ENCODE measurements at regions not wholly inside any gene's neighbourhood (a gene's known extent, or its start where the extent isn't known, plus 50 kb on each side); places are given as distances from the start of the nearest gene placed in this dataset.

DNA sequence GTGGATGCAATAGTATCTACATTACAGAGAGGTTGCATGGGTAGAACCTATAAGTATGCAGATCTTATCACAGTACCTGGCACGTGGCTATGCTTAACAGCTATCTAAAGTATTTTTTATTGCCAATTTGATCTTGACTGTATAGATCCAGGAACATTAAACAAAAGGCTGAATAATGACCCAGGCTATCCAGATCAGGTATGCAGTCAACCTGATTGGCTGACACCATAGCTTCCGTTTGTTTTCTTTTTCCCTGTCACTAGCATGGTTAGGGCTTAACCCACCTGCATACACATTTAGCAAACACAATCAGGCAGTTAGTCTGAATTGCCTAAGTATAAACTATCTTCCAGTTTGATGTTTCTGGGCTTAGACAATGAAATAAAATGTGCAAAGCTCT is 264.9 kb upstream of the PLXNA2 start:
- Histone ChIP-seq H3K27ac (no peak overlapping the region), H3K4me3 (no peak overlapping the region)
- TF ChIP-seq, protein P1, sequence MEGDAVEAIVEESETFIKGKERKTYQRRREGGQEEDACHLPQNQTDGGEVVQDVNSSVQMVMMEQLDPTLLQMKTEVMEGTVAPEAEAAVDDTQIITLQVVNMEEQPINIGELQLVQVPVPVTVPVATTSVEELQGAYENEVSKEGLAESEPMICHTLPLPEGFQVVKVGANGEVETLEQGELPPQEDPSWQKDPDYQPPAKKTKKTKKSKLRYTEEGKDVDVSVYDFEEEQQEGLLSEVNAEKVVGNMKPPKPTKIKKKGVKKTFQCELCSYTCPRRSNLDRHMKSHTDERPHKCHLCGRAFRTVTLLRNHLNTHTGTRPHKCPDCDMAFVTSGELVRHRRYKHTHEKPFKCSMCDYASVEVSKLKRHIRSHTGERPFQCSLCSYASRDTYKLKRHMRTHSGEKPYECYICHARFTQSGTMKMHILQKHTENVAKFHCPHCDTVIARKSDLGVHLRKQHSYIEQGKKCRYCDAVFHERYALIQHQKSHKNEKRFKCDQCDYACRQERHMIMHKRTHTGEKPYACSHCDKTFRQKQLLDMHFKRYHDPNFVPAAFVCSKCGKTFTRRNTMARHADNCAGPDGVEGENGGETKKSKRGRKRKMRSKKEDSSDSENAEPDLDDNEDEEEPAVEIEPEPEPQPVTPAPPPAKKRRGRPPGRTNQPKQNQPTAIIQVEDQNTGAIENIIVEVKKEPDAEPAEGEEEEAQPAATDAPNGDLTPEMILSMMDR (IDR thresholded peaks at IDR 0.05): no peak
- no peak for DNase-seq (ENCODE audit: low spot score)

DNA sequence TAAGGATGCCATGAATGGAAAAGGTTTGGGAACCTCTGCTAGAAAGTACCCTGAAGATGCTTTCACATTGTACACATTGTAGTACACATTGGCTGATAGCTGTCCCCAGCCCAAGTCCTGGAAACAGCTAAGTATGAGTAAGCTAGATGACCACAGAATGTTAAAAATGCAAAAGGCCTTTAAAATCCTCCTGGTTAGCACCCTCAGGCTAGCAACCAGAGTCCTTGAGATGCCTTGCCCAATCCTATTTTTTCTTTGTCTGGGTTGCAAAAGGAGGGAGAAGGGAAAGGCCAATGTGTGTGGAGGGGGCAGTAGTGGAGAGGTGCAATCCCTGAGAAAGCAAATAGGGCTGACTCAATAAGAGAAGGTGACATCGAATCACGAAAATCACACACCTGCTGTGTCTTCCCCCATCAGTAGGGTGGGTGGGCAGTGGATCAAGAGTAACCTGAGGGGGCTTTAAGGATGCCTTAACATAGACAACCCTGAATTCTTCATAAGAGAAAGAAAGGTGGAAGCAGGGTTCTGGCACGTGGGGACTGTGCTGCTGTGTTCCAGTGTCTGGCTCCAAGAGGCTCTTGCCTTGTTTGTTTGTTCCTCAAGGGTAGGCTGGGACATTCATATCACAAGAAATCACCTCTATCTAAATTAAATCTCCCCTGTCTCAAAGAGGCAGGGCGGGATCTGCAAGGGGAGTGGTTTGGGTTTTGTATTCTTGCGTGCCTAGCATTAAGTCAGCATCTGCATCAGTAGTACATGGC is 266.2 kb upstream of the PLXNA2 start:
- TF ChIP-seq, protein P1 (IDR thresholded peaks at IDR 0.05): no peak
- no peak overlapping the region for H3K4me3 ChIP-seq
- no peak overlapping the region for H3K27ac ChIP-seq
- no peak for DNase-seq (ENCODE audit: low spot score)

DNA sequence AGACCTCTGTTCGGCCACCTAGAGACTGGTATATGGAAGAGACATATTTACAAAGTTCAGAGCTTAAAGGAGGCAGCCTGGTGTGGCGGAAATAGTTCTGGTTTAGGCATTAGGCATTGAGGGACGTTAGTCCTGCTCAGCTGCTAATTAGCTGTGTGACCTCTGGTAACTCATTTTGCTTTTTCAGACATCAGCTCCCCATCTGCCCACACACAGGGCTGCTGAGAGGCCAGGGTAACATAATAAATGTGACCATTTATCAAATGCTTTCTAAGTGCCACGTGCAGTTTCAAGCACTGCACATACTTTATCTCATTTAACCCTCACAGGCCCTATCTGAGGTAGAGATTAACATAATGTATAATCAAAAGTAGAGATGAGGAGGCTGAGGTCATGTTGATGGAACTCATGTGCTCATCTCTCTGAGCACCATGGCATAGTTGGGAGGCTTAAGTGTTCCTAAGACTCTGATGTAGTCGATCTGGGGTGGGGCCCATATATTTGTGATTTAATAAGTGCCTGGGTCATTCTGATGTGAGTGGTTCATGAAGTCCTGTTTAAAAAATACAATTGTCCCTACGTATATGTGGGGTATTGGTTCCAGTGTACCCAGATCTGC is 267.2 kb upstream of the PLXNA2 start:
- TF ChIP-seq, protein P1 (IDR thresholded peaks at IDR 0.05): no peak
- DNase-seq (ENCODE audit: low spot score): no peak
- H3K4me3 ChIP-seq: no peak overlapping the region
- no peak overlapping the region for H3K27ac ChIP-seq

DNA sequence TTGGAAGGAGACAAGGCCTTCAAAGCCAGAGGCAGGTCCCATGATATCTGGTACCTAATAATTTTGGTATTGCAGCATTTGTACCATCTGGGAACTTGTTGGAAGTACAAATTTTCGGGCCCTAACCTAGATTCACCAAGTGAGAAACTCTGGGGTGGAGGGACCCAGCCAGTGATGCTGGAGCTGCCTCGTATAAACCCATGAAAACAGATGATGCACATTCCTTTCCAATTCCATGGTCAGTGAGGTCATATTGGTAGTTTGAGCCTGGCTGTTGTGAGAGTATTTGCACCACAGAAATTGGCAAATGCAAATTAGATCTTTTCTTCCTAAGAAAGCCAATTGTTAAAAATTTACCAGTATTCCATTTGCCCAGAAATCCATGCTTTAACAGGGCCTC is 269.6 kb upstream of the PLXNA2 start:
- Histone ChIP-seq H3K4me3 (no peak overlapping the region), H3K27ac (no peak overlapping the region)
- TF ChIP-seq, protein P1 (IDR thresholded peaks at IDR 0.05): no peak
- DNase-seq (ENCODE audit: low spot score): no peak

DNA sequence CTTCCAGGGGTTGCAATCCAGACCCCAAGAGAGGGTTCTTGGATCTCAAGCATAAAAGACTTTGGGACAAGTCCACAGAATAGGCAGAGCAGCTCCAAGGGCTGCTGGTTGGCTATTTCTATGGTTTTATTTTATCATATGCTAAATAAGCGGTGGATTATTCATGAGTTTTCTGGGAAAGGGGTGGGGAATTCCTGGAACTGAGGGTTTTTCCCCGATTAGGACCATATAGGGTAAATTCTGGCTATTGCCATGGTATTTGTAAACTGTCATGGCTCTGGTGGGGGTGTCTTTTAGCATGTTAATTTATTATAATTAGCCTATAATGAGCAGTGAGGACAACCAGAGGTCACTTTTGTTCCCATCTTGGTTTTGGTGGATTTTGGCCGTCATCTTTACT is 270.9 kb upstream of the PLXNA2 start:
- Histone ChIP-seq H3K27ac (no peak overlapping the region), H3K4me3 (no peak overlapping the region)
- no peak for DNase-seq (ENCODE audit: low spot score)
- TF ChIP-seq, protein P1 (IDR thresholded peaks at IDR 0.05): no peak

DNA sequence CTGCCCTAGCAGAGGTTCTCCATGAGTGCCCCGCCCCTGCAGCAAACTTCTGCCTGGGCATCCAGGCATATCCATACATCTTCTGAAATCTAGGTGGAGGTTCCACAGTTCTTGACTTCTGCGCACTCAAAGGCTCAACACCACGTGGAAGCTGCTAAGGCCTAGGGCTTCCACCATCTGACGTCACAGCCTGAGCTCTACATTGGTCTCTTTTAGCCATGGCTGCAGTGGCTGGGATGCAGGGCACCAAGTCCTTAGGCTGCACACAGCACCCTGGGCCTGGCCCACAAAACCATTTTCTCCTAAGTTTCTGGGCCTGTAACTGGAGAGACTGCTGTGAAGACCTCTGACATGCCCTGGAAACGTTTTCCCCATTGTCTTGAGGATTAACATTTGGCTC is 272.6 kb upstream of the PLXNA2 start:
- no peak for DNase-seq (ENCODE audit: low spot score)
- TF ChIP-seq, protein P1 (IDR thresholded peaks at IDR 0.05): no peak
- H3K27ac ChIP-seq: no peak overlapping the region
- H3K4me3 ChIP-seq: no peak overlapping the region
